Fibroblast of lung (primary cell): ENCODE measurements at regions not wholly inside any gene's neighbourhood (a gene's known extent, or its start where the extent isn't known, plus 50 kb on each side); places are given as distances from the start of the nearest gene placed in this dataset.

Source experiments
- DNase-seq, 2 donors: peaks; one replicate each; pipeline versions ENCODE4 v3.0.0 to v3.0.0-alpha.2; 2010; ENCODE audit warnings: low read depth in 2 of 2
- H2AFZ ChIP-seq: 2 replicates; pipeline ENCODE4 v1.5.1; 2012; ENCODE audit warnings: low read length, control low read depth, inconsistent platforms
- H3K27ac ChIP-seq: 2 replicates; pipeline ENCODE4 v1.5.1; 2011; ENCODE audit warnings: low read length, control low read depth; ENCODE audit not compliant: insufficient read depth
- H3K27me3 ChIP-seq: 2 replicates; pipeline ENCODE4 v1.5.1; 2011; ENCODE audit warnings: mild to moderate bottlenecking, low read length; ENCODE audit not compliant: control insufficient read depth, insufficient read depth
- H3K36me3 ChIP-seq: 2 replicates; pipeline ENCODE4 v1.5.1; 2011; ENCODE audit warnings: low read length; ENCODE audit not compliant: control insufficient read depth, insufficient read depth
- H3K4me1 ChIP-seq: 2 replicates; pipeline ENCODE4 v1.5.1; 2011; ENCODE audit warnings: low read length; ENCODE audit not compliant: control insufficient read depth, insufficient read depth; ENCODE audit errors: extremely low read depth
- H3K4me2 ChIP-seq: 2 replicates; pipeline ENCODE4 v1.5.1; 2011; ENCODE audit warnings: low read length, control low read depth; ENCODE audit not compliant: insufficient read depth; ENCODE audit errors: extremely low read depth
- H3K4me3 ChIP-seq, 4 experiments: fragments of 200-600 bp in 1 of 4; sonication (generic) in 1 of 4; replicated peaks in 1 of 4; 2 replicates each; pipeline ENCODE4 v1.5.1; 2011 to 2016; ENCODE audit warnings: low read length in 4 of 4, low read depth in 3 of 4, mild to moderate bottlenecking in 3 of 4, control low read depth in 2 of 4, inconsistent platforms in 1 of 4, mixed read lengths in 1 of 4; ENCODE audit not compliant: insufficient read depth in 1 of 4; ENCODE audit errors: control extremely low read depth in 1 of 4
- H3K79me2 ChIP-seq: 2 replicates; pipeline ENCODE4 v1.5.1; 2012; ENCODE audit warnings: mild to moderate bottlenecking, low read length, inconsistent platforms; ENCODE audit not compliant: control insufficient read depth, insufficient read depth
- H3K9ac ChIP-seq: 2 replicates; pipeline ENCODE4 v1.5.1; 2011; ENCODE audit warnings: mild to moderate bottlenecking, low read length, control low read depth; ENCODE audit not compliant: insufficient read depth
- H3K9me3 ChIP-seq: 2 replicates; pipeline ENCODE4 v1.5.1; 2012; ENCODE audit warnings: low read depth, low read length; ENCODE audit not compliant: control insufficient read depth, insufficient read depth
- H4K20me1 ChIP-seq: 2 replicates; pipeline ENCODE4 v1.5.1; 2011; ENCODE audit warnings: low read length; ENCODE audit not compliant: control insufficient read depth, insufficient read depth; ENCODE audit errors: extremely low read depth
- EZH2 ChIP-seq: IDR thresholded peaks from 2 replicates; pipeline ENCODE4 v1.5.1; 2012; ENCODE audit warnings: low read length, control low read depth, mild to moderate bottlenecking; ENCODE audit errors: missing control alignments
- TF ChIP-seq, protein P1 (sequence below), 2 donors: IDR thresholded peaks in 1 of 2; conservative IDR thresholded peaks in 1 of 2; 1 replicate in 1 of 2; 2 replicates in 1 of 2; pipeline ENCODE4 v1.5.1; 2011 to 2012; ENCODE audit warnings: low read length in 2 of 2, control low read depth in 1 of 2, inconsistent platforms in 1 of 2, low read depth in 1 of 2, mild to moderate bottlenecking in 1 of 2

DNA sequence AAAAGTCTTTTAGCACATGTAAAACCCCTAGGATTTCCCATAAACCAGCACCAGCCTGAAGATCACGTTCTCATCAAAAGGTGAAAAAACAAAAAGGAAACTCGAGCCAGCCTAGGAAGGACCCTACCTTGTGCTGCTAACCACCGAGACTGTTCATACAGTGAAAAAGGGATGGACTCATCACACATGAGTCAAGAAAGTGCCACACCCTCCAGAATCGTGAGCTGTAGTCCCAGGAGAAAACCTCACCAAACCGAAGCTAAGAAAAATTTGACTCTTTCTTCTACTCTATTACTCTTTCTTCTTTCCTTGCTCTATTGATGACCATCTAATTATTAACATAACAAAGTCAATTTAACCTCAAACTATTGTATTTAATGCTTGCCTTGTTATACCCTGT is 124.8 kb upstream of the USP9Y start:
- no peaks in the 10 kb centered on the region for H3K27me3 ChIP-seq
- H3K9me3 ChIP-seq, result no peaks in the 10 kb centered on the region
- H4K20me1 ChIP-seq, result no peaks in the 10 kb centered on the region
- no peak overlapping the region for H3K27ac ChIP-seq
- H3K36me3 ChIP-seq, result no peaks in the 10 kb centered on the region
- no peaks in the 10 kb centered on the region for H3K4me1 ChIP-seq
- no peak overlapping the region for H2AFZ ChIP-seq
- DNase-seq, result no peak
- H3K4me2 ChIP-seq, result no peak overlapping the region
- TF ChIP-seq, protein P1, sequence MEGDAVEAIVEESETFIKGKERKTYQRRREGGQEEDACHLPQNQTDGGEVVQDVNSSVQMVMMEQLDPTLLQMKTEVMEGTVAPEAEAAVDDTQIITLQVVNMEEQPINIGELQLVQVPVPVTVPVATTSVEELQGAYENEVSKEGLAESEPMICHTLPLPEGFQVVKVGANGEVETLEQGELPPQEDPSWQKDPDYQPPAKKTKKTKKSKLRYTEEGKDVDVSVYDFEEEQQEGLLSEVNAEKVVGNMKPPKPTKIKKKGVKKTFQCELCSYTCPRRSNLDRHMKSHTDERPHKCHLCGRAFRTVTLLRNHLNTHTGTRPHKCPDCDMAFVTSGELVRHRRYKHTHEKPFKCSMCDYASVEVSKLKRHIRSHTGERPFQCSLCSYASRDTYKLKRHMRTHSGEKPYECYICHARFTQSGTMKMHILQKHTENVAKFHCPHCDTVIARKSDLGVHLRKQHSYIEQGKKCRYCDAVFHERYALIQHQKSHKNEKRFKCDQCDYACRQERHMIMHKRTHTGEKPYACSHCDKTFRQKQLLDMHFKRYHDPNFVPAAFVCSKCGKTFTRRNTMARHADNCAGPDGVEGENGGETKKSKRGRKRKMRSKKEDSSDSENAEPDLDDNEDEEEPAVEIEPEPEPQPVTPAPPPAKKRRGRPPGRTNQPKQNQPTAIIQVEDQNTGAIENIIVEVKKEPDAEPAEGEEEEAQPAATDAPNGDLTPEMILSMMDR (conservative IDR thresholded peaks at IDR 0.05 in 1 of 2, IDR thresholded peaks at IDR 0.05 in 1 of 2; ENCODE audit: low read depth in 1 of 2, low read length in 2 of 2), result no peak
- no peak for TF ChIP-seq EZH2
- no peak overlapping the region for H3K9ac ChIP-seq
- no peaks in the 10 kb centered on the region for H3K79me2 ChIP-seq
- no peak overlapping the region for H3K4me3 ChIP-seq

GRCh38 chrY:12593532-12594216 is 107.4 kb upstream of the USP9Y start:
- no peak overlapping the region for H3K4me3 ChIP-seq
- no peaks in the 10 kb centered on the region for H4K20me1 ChIP-seq
- H3K9me3 ChIP-seq, result no peaks in the 10 kb centered on the region
- no peaks in the 10 kb centered on the region for H3K4me1 ChIP-seq
- H3K27me3 ChIP-seq, result no peaks in the 10 kb centered on the region
- no peaks in the 10 kb centered on the region for H3K36me3 ChIP-seq
- H3K4me2 ChIP-seq, result no peak overlapping the region
- no peak overlapping the region for H3K27ac ChIP-seq
- no peak for DNase-seq
- no peak overlapping the region for H3K9ac ChIP-seq
- TF ChIP-seq, protein P1 (conservative IDR thresholded peaks at IDR 0.05 in 1 of 2, IDR thresholded peaks at IDR 0.05 in 1 of 2; ENCODE audit: low read depth in 1 of 2, low read length in 2 of 2), result no peak
- no peak for TF ChIP-seq EZH2
- H3K79me2 ChIP-seq, result no peaks in the 10 kb centered on the region
- H2AFZ ChIP-seq, result no peak overlapping the region

- Histone ChIP-seq H2AFZ (no peak overlapping the region), H3K4me2 (no peak overlapping the region), H3K27ac (no peak overlapping the region), H3K36me3 (no peaks in the 10 kb centered on the region), H3K4me1 (no peaks in the 10 kb centered on the region), H3K9me3 (no peaks in the 10 kb centered on the region), H3K9ac (no peak overlapping the region), H3K4me3 (no peak overlapping the region), H4K20me1 (no peaks in the 10 kb centered on the region), H3K27me3 (no peaks in the 10 kb centered on the region), H3K79me2 (no peaks in the 10 kb centered on the region)
- TF ChIP-seq EZH2, result no peak
- TF ChIP-seq, protein P1 (conservative IDR thresholded peaks at IDR 0.05 in 1 of 2, IDR thresholded peaks at IDR 0.05 in 1 of 2; ENCODE audit: low read depth in 1 of 2, low read length in 2 of 2), result no peak
- DNase-seq, result no peak
Observed at GRCh38 chrY:12598783-12599182, 102.2 kb upstream of the USP9Y start.
